GM23338 (cell line): ENCODE measurements at regions not wholly inside any gene's neighbourhood (a gene's known extent, or its start where the extent isn't known, plus 50 kb on each side); places are given as distances from the start of the nearest gene placed in this dataset.

ENCODE experiments used
- ATAC-seq: fragments of 200-7000 bp; cut with Tn5 transposase; 3 replicates; pipeline ENCODE4 v1.9.1; 2020
- DNase-seq: peaks from one replicate; pipeline ENCODE4 v3.0.0-alpha.2; 2015; ENCODE audit warnings: low spot score
- H2AFZ ChIP-seq: fragments of 200-600 bp; sonication (generic); 2 replicates; pipeline ENCODE4 v1.8.0; 2016; ENCODE audit warnings: antibody characterized with exemption, mild to moderate bottlenecking, moderate library complexity
- H3F3A ChIP-seq: fragments of 200-600 bp; sonication (generic); replicated peaks from 2 replicates; pipeline ENCODE4 v1.8.0; 2017; ENCODE audit warnings: antibody characterized with exemption, mixed run types, low read depth
- H3K27ac ChIP-seq: fragments of 200-600 bp; sonication (generic); 2 replicates; pipeline ENCODE4 v1.6.1; 2016; ENCODE audit warnings: low read depth
- H3K27me3 ChIP-seq: fragments of 200-600 bp; sonication (generic); 2 replicates; pipeline ENCODE4 v1.8.0; 2016; ENCODE audit warnings: mild to moderate bottlenecking, mixed run types, moderate library complexity; ENCODE audit not compliant: insufficient read depth
- H3K36me3 ChIP-seq: fragments of 200-600 bp; sonication (generic); 2 replicates; pipeline ENCODE4 v1.8.0; 2016; ENCODE audit warnings: mild to moderate bottlenecking; ENCODE audit not compliant: insufficient read depth
- H3K4me1 ChIP-seq: fragments of 200-600 bp; sonication (generic); 2 replicates; pipeline ENCODE4 v1.8.0; 2016; ENCODE audit warnings: mild to moderate bottlenecking, moderate library complexity; ENCODE audit not compliant: insufficient read depth
- H3K4me2 ChIP-seq: fragments of 200-600 bp; sonication (generic); 2 replicates; pipeline ENCODE4 v1.7.1; 2017; ENCODE audit warnings: mixed run types
- H3K4me3 ChIP-seq: fragments of 200-600 bp; sonication (generic); 2 replicates; pipeline ENCODE4 v1.6.1; 2016; ENCODE audit warnings: mixed run types
- H3K79me2 ChIP-seq: fragments of 200-600 bp; sonication (generic); replicated peaks from 2 replicates; pipeline ENCODE4 v1.8.0; 2017; ENCODE audit warnings: mild to moderate bottlenecking; ENCODE audit not compliant: insufficient read depth
- H3K9me2 ChIP-seq: fragments of 200-600 bp; sonication (generic); 2 replicates; pipeline ENCODE4 v1.8.0; 2017; ENCODE audit not compliant: insufficient read depth
- H4K20me1 ChIP-seq: fragments of 200-600 bp; sonication (generic); replicated peaks from 2 replicates; pipeline ENCODE4 v1.8.0; 2017; ENCODE audit warnings: mild to moderate bottlenecking; ENCODE audit not compliant: insufficient read depth
- H3K27ac Mint-ChIP-seq: 2 replicates; pipeline ENCODE4 v1.8.0; 2020; ENCODE audit warnings: inconsistent platforms, mild to moderate bottlenecking, moderate library complexity, mixed read lengths
- H3K27me3 Mint-ChIP-seq: 3 replicates; pipeline ENCODE4 v1.8.0; 2022; ENCODE audit warnings: low read depth, mild to moderate bottlenecking, moderate library complexity, mixed read lengths, inconsistent platforms; ENCODE audit not compliant: insufficient read depth, poor library complexity
- H3K36me3 Mint-ChIP-seq: 3 replicates; pipeline ENCODE4 v1.8.0; 2021; ENCODE audit warnings: low read depth, mild to moderate bottlenecking, inconsistent platforms, moderate library complexity, mixed read lengths
- H3K4me1 Mint-ChIP-seq: 3 replicates; pipeline ENCODE4 v1.8.0; 2020; ENCODE audit warnings: mild to moderate bottlenecking, inconsistent platforms, mixed read lengths
- H3K4me3 Mint-ChIP-seq: 3 replicates; pipeline ENCODE4 v1.8.0; 2021; ENCODE audit warnings: moderate library complexity, mild to moderate bottlenecking, inconsistent platforms, mixed read lengths
- H3K9me3 Mint-ChIP-seq: 3 replicates; pipeline ENCODE4 v1.8.0; 2020; ENCODE audit warnings: moderate library complexity, mild to moderate bottlenecking, inconsistent platforms, mixed read lengths
- CREB1 ChIP-seq: fragments of 250-450 bp; sonication (Bioruptor Pico); IDR thresholded peaks from 2 replicates; pipeline ENCODE4 v1.5.0; 2020; ENCODE audit warnings: low read depth, mild to moderate bottlenecking, moderate library complexity
- CTCF ChIP-seq, 2 experiments: fragments of 200-600 bp in 1 of 2; sonication (generic) in 1 of 2; conservative IDR thresholded peaks; 2 replicates each; pipeline versions ENCODE4 v1.5.1 to v1.6.1; 2016 to 2017; ENCODE audit warnings: antibody characterized with exemption in 2 of 2, low read depth in 2 of 2, mild to moderate bottlenecking in 2 of 2, moderate library complexity in 1 of 2
- ETS1 ChIP-seq: IDR thresholded peaks from 2 replicates; pipeline ENCODE4 v1.6.1; 2016; ENCODE audit warnings: antibody characterized with exemption
- EZH2 ChIP-seq: fragments of 200-600 bp; sonication (generic); IDR thresholded peaks from one replicate; pipeline ENCODE4 v1.8.0; 2017; ENCODE audit warnings: antibody characterized with exemption, mild to moderate bottlenecking, low read depth; ENCODE audit not compliant: unreplicated experiment
- EZH2phosphoT487 ChIP-seq: fragments of 200-600 bp; sonication (generic); IDR thresholded peaks from one replicate; pipeline ENCODE4 v1.8.1; 2018; ENCODE audit warnings: antibody characterized with exemption; ENCODE audit not compliant: unreplicated experiment
- JUNB ChIP-seq: IDR thresholded peaks from one replicate; pipeline ENCODE4 v1.6.1; 2016; ENCODE audit warnings: antibody characterized with exemption; ENCODE audit not compliant: unreplicated experiment
- NANOG ChIP-seq: IDR thresholded peaks from 2 replicates; pipeline ENCODE4 v1.6.1; 2016; ENCODE audit warnings: antibody characterized with exemption, borderline replicate concordance
- POLR2AphosphoS5 ChIP-seq: IDR thresholded peaks from 2 replicates; pipeline ENCODE4 v1.6.1; 2016; ENCODE audit warnings: antibody characterized with exemption, low read depth
- REST ChIP-seq: IDR thresholded peaks from one replicate; pipeline ENCODE4 v1.6.1; 2018; ENCODE audit warnings: antibody characterized with exemption; ENCODE audit not compliant: unreplicated experiment
- STAT1 ChIP-seq: IDR thresholded peaks from one replicate; pipeline ENCODE4 v1.6.1; 2016; ENCODE audit warnings: antibody characterized with exemption; ENCODE audit not compliant: unreplicated experiment
- ZNF114 ChIP-seq: fragments of 250-450 bp; sonication (Bioruptor Pico); IDR thresholded peaks from 2 replicates; pipeline ENCODE4 v1.5.0; 2020; ENCODE audit warnings: mild to moderate bottlenecking, moderate library complexity
- ZNF331 ChIP-seq: fragments of 250-450 bp; sonication (Bioruptor Pico); IDR thresholded peaks from 2 replicates; pipeline ENCODE4 v1.5.0; 2020; ENCODE audit warnings: low read depth, mild to moderate bottlenecking, moderate library complexity
- ZNF462 ChIP-seq: fragments of 250-450 bp; sonication (Bioruptor Pico); IDR thresholded peaks from 2 replicates; pipeline ENCODE4 v1.5.0; 2020; ENCODE audit warnings: mild to moderate bottlenecking, moderate library complexity

GRCh38 chr4:26058537-26058936, 144.5 kb downstream of the SMIM20 start:
- Mint-ChIP-seq H3K27ac (no peak overlapping the region), H3K36me3 (peaks cover 12% of the 10 kb centered on the region; the same call in 2 of the 3 replicates), H3K4me1 (no peaks in the 10 kb centered on the region), H3K9me3 (peaks cover 17% of the 10 kb centered on the region), H3K4me3 (no peak overlapping the region), H3K27me3 (peaks cover 11% of the 10 kb centered on the region)
- no peaks in the 10 kb centered on the region for H3K27me3 ChIP-seq
- peaks cover 9% of the 10 kb centered on the region; the same call in 1 of the 2 replicates for H3K9me2 ChIP-seq
- H3K4me1 ChIP-seq = no peaks in the 10 kb centered on the region
- no peaks in the 10 kb centered on the region for H3F3A ChIP-seq
- H3K79me2 ChIP-seq = no peaks in the 10 kb centered on the region
- TF ChIP-seq STAT1 (no peak), EZH2phosphoT487 (no peak), ZNF331 (CRISPR knock-in tag) (no peak), POLR2AphosphoS5 (no peak), ZNF462 (no peak), CREB1 (CRISPR knock-in tag) (no peak), JUNB (no peak), NANOG (no peak), REST (no peak), CTCF (conservative IDR thresholded peaks at IDR 0.05; ENCODE audit: low read depth in 2 of 2) (no peak), EZH2 (no peak), ZNF114 (no peak), ETS1 (no peak)
- H3K36me3 ChIP-seq = no peaks in the 10 kb centered on the region
- no peak overlapping the region for H3K27ac ChIP-seq
- no peaks in the 10 kb centered on the region for H4K20me1 ChIP-seq
- DNase-seq (no peak), ATAC-seq (no peak)
- H3K4me3 ChIP-seq = no peak overlapping the region
- no peak overlapping the region for H2AFZ ChIP-seq
- no peak overlapping the region for H3K4me2 ChIP-seq
